SK-N-SH treated with all-trans-retinoic acid at 6 μM for 48 hours (cell line): ENCODE measurements at regions not wholly inside any gene's neighbourhood (a gene's known extent, or its start where the extent isn't known, plus 50 kb on each side); places are given as distances from the start of the nearest gene placed in this dataset.

ENCODE experiments used
- ATAC-seq: fragments of 200-7000 bp; cut with Tn5 transposase; 3 replicates; pipeline ENCODE4 v1.9.1; 2020; ENCODE audit warnings: mild to moderate bottlenecking, moderate library complexity
- ARNTL ChIP-seq: fragments of 450-650 bp; formaldehyde crosslinking; IDR thresholded peaks from 2 replicates; pipeline ENCODE4 v1.5.0; 2020; ENCODE audit warnings: low read depth, mild to moderate bottlenecking, moderate library complexity, borderline replicate concordance
- BACH2 ChIP-seq: fragments of 250-450 bp; sonication (Bioruptor Pico); IDR thresholded peaks from 2 replicates; pipeline ENCODE4 v1.9.0; 2021; ENCODE audit warnings: mild to moderate bottlenecking, borderline replicate concordance
- CSDC2 ChIP-seq: fragments of 250-450 bp; sonication (Bioruptor Pico); IDR thresholded peaks from 2 replicates; pipeline ENCODE4 v1.5.0; 2020; ENCODE audit warnings: mild to moderate bottlenecking, moderate library complexity
- CSRNP3 ChIP-seq: fragments of 250-450 bp; sonication (Bioruptor Pico); IDR thresholded peaks from 2 replicates; pipeline ENCODE4 v1.5.1; 2021; ENCODE audit warnings: mild to moderate bottlenecking, moderate library complexity
- ESRRG ChIP-seq: fragments of 250-450 bp; sonication (Bioruptor Pico); IDR thresholded peaks from 2 replicates; pipeline ENCODE4 v1.6.1; 2021; ENCODE audit warnings: mild to moderate bottlenecking
- GLIS3 ChIP-seq: fragments of 250-450 bp; sonication (Bioruptor Pico); IDR thresholded peaks from 2 replicates; pipeline ENCODE4 v1.5.0; 2020; ENCODE audit warnings: mild to moderate bottlenecking, moderate library complexity
- ISL1 ChIP-seq: fragments of 250-450 bp; sonication (Bioruptor Pico); IDR thresholded peaks from 2 replicates; pipeline ENCODE4 v2.1.2; 2022; ENCODE audit warnings: mild to moderate bottlenecking, moderate library complexity
- OSR1 ChIP-seq: fragments of 250-450 bp; sonication (Bioruptor Pico); IDR thresholded peaks from 2 replicates; pipeline ENCODE4 v1.8.0; 2022; ENCODE audit warnings: moderate library complexity, mild to moderate bottlenecking, inconsistent platforms
- POU6F1 ChIP-seq: fragments of 250-450 bp; sonication (Bioruptor Pico); IDR thresholded peaks from 2 replicates; pipeline ENCODE4 v1.8.0; 2021; ENCODE audit warnings: low read depth, mild to moderate bottlenecking, moderate library complexity, borderline replicate concordance
- PPARA ChIP-seq: fragments of 250-450 bp; sonication (Bioruptor Pico); IDR thresholded peaks from 2 replicates; pipeline ENCODE4 v1.5.0; 2020; ENCODE audit warnings: mild to moderate bottlenecking, borderline replicate concordance
- RARB ChIP-seq: fragments of 250-450 bp; sonication (Bioruptor Pico); IDR thresholded peaks from 2 replicates; pipeline ENCODE4 v1.8.0; 2021; ENCODE audit warnings: mild to moderate bottlenecking, moderate library complexity
- SNAI2 ChIP-seq: fragments of 250-450 bp; sonication (Bioruptor Pico); IDR thresholded peaks from 2 replicates; pipeline ENCODE4 v1.5.0; 2020; ENCODE audit warnings: mild to moderate bottlenecking, moderate library complexity
- TCF4 ChIP-seq: fragments of 250-450 bp; sonication (Bioruptor Pico); IDR thresholded peaks from 2 replicates; pipeline ENCODE4 v1.8.0; 2021; ENCODE audit warnings: mild to moderate bottlenecking, moderate library complexity, borderline replicate concordance
- TOX ChIP-seq: fragments of 250-450 bp; sonication (Bioruptor Pico); IDR thresholded peaks from 2 replicates; pipeline ENCODE4 v1.8.0; 2021; ENCODE audit warnings: mild to moderate bottlenecking, moderate library complexity, borderline replicate concordance
- ZC3H10 ChIP-seq: fragments of 250-450 bp; sonication (Bioruptor Pico); IDR thresholded peaks from 2 replicates; pipeline ENCODE4 v1.5.1; 2021; ENCODE audit warnings: mild to moderate bottlenecking, moderate library complexity
- ZFP3 ChIP-seq: fragments of 250-450 bp; sonication (Bioruptor Pico); IDR thresholded peaks from 2 replicates; pipeline ENCODE4 v1.5.0; 2020; ENCODE audit warnings: mild to moderate bottlenecking, moderate library complexity
- ZFP30 ChIP-seq: fragments of 450-650 bp; formaldehyde crosslinking; IDR thresholded peaks from 2 replicates; pipeline ENCODE4 v1.5.0; 2022; ENCODE audit warnings: mild to moderate bottlenecking, moderate library complexity
- ZNF70 ChIP-seq: fragments of 450-650 bp; formaldehyde crosslinking; IDR thresholded peaks from 2 replicates; pipeline ENCODE4 v1.5.0; 2020; ENCODE audit warnings: mild to moderate bottlenecking, moderate library complexity
- ZNF8 ChIP-seq: fragments of 450-650 bp; formaldehyde crosslinking; IDR thresholded peaks from 2 replicates; pipeline ENCODE4 v1.5.0; 2020; ENCODE audit warnings: mild to moderate bottlenecking, moderate library complexity
- TF ChIP-seq, protein P1 (sequence below): fragments of 250-450 bp; sonication (Bioruptor Pico); IDR thresholded peaks from 2 replicates; pipeline ENCODE4 v1.5.1; 2020; ENCODE audit warnings: low read depth, mild to moderate bottlenecking, moderate library complexity
- TF ChIP-seq, protein P2 (sequence below): fragments of 250-450 bp; sonication (Bioruptor Pico); IDR thresholded peaks from 2 replicates; pipeline ENCODE4 v1.8.0; 2020; ENCODE audit warnings: mild to moderate bottlenecking, moderate library complexity, borderline replicate concordance

- TF ChIP-seq CSRNP3 (CRISPR knock-in tag) (no peak), OSR1 (CRISPR knock-in tag) (no peak), ZFP30 (CRISPR knock-in tag) (no peak), SNAI2 (no peak), ESRRG (CRISPR knock-in tag) (no peak), TCF4 (CRISPR knock-in tag) (no peak), POU6F1 (no peak), ZNF8 (no peak)
- no peak for ATAC-seq
Measured at GRCh38 chr20:22321191-22321590, 263.2 kb downstream of the FOXA2 start.

- no peak for ATAC-seq
- TF ChIP-seq PPARA (CRISPR knock-in tag) (no peak), CSDC2 (no peak), ZC3H10 (CRISPR knock-in tag) (no peak), GLIS3 (CRISPR knock-in tag) (no peak), TOX (CRISPR knock-in tag) (no peak), ZNF8 (no peak), ZNF70 (CRISPR knock-in tag) (no peak), BACH2 (CRISPR knock-in tag) (no peak), OSR1 (CRISPR knock-in tag) (no peak), ZFP30 (CRISPR knock-in tag) (no peak)
- TF ChIP-seq, protein P1, sequence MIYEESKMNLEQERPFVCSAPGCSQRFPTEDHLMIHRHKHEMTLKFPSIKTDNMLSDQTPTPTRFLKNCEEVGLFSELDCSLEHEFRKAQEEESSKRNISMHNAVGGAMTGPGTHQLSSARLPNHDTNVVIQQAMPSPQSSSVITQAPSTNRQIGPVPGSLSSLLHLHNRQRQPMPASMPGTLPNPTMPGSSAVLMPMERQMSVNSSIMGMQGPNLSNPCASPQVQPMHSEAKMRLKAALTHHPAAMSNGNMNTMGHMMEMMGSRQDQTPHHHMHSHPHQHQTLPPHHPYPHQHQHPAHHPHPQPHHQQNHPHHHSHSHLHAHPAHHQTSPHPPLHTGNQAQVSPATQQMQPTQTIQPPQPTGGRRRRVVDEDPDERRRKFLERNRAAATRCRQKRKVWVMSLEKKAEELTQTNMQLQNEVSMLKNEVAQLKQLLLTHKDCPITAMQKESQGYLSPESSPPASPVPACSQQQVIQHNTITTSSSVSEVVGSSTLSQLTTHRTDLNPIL (CRISPR knock-in tag) = no peak
- TF ChIP-seq, protein P2, sequence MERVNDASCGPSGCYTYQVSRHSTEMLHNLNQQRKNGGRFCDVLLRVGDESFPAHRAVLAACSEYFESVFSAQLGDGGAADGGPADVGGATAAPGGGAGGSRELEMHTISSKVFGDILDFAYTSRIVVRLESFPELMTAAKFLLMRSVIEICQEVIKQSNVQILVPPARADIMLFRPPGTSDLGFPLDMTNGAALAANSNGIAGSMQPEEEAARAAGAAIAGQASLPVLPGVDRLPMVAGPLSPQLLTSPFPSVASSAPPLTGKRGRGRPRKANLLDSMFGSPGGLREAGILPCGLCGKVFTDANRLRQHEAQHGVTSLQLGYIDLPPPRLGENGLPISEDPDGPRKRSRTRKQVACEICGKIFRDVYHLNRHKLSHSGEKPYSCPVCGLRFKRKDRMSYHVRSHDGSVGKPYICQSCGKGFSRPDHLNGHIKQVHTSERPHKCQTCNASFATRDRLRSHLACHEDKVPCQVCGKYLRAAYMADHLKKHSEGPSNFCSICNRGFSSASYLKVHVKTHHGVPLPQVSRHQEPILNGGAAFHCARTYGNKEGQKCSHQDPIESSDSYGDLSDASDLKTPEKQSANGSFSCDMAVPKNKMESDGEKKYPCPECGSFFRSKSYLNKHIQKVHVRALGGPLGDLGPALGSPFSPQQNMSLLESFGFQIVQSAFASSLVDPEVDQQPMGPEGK (CRISPR knock-in tag) = no peak
Measured at GRCh38 chr20:22320245-22320915, 264.0 kb downstream of the FOXA2 start.

GRCh38 chr20:22315771-22316170, 268.6 kb downstream of the FOXA2 start:
- no peak for TF ChIP-seq ISL1 (CRISPR knock-in tag)
- no peak for TF ChIP-seq ZNF70 (CRISPR knock-in tag)
- no peak for TF ChIP-seq CSRNP3 (CRISPR knock-in tag)
- no peak for TF ChIP-seq PPARA (CRISPR knock-in tag)
- no peak for TF ChIP-seq BACH2 (CRISPR knock-in tag)
- no peak for TF ChIP-seq ARNTL
- no peak for TF ChIP-seq ZFP3 (CRISPR knock-in tag)
- no peak for TF ChIP-seq RARB (CRISPR knock-in tag)
- TF ChIP-seq POU6F1 = no peak
- ATAC-seq = no peak
